Ectodermal cell (in vitro differentiated cells): ENCODE measurements at regions not wholly inside any gene's neighbourhood (a gene's known extent, or its start where the extent isn't known, plus 50 kb on each side); places are given as distances from the start of the nearest gene placed in this dataset.

ENCODE experiments used
- H3K27ac ChIP-seq: 2 replicates; pipeline ENCODE4 v1.7.0; 2013; ENCODE audit warnings: mild to moderate bottlenecking, low read depth, low read length; ENCODE audit not compliant: insufficient read depth, poor library complexity, severe bottlenecking
- H3K27me3 ChIP-seq: 2 replicates; pipeline ENCODE4 v1.7.0; 2013; ENCODE audit warnings: mild to moderate bottlenecking, low read length; ENCODE audit not compliant: insufficient read depth, control insufficient read depth, poor library complexity, severe bottlenecking
- H3K36me3 ChIP-seq: one replicate; pipeline ENCODE4 v1.7.0; 2013; ENCODE audit warnings: low read length; ENCODE audit not compliant: control insufficient read depth, insufficient read depth
- H3K4me1 ChIP-seq: one replicate; pipeline ENCODE4 v1.7.0; 2013; ENCODE audit warnings: low read length; ENCODE audit not compliant: control insufficient read depth, insufficient read depth
- H3K4me3 ChIP-seq: 2 replicates; pipeline ENCODE4 v1.7.0; 2013; ENCODE audit warnings: low read depth, low read length, control low read depth; ENCODE audit not compliant: insufficient read depth
- H3K9me3 ChIP-seq: 2 replicates; pipeline ENCODE4 v1.7.0; 2013; ENCODE audit warnings: mild to moderate bottlenecking, low read length, moderate library complexity; ENCODE audit not compliant: control insufficient read depth
- WGBS, 2 experiments: methylation state at CpG; one replicate each; pipeline ENCODE4 v1.1.7; 2013; ENCODE audit warnings: missing lambda C conversion rate in 2 of 2; 5-methylcytosine and 5-hydroxymethylcytosine counted together

DNA sequence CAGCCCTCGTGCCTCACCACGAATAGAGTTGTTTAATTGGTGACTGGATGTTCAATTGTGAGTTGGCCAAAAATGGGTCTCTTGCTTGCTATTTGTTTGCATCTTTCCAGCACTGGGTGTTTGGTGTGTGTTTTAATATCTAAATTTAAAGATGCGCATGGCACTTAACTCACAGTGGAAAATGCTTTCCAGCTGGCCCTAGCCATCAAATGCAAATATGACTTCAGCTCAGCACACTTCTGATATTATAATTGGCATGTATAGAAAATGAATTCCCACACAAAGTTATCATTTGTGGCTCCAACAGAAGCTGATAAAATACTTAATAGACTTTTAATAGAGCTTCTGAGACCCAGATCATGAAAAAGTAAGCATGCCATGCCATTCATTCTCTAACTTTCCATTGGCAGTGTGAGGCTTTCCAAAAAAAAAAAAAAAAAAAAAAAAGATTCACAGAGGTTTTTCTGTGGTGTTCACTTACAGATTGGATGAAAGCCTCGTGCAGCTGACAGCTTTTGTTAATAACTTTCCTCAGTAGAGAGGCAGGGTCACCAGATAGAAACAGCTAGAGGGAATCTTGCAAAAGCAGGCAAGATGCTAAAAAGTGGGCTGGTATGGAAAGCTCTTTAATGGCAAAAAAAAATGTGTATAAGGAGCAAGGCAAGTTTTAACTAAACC lies 425.2 kb downstream of the GALC start:
- Histone ChIP-seq H3K9me3 (no peaks in the 10 kb centered on the region), H3K27me3 (no peaks in the 10 kb centered on the region), H3K4me3 (no peak overlapping the region), H3K36me3 (no peaks in the 10 kb centered on the region), H3K4me1 (no peaks in the 10 kb centered on the region), H3K27ac (no peak overlapping the region)
- WGBS, 2 experiments, result 88 to 92% methylated on average over 4 of the region's 4 CpGs

DNA sequence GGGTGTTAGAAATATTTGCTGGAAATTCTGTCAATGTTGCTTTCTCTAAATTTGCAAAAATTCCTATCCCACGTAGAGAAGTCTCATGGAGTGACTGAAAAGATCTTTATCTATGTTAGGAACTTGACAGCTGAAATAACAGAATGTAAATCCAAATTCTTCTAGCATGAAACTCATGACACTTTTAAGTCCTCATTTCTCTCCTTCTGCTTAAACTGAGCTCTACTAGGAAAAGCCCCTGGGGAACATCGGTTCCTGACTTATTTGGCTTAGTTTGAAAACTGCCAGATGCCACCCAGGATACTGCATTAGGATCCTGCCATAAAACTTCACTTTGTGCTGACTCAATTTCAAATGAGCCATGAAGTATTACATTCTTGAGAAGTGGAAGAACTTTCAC lies 426.0 kb downstream of the GALC start:
- WGBS, 2 experiments, result 61 to 69% methylated on average over 1 to 2 of the region's 2 CpGs
- H3K4me3 ChIP-seq, result no peak overlapping the region
- H3K27ac ChIP-seq, result no peak overlapping the region
- no peaks in the 10 kb centered on the region for H3K4me1 ChIP-seq
- H3K36me3 ChIP-seq, result no peaks in the 10 kb centered on the region
- no peaks in the 10 kb centered on the region for H3K9me3 ChIP-seq
- no peaks in the 10 kb centered on the region for H3K27me3 ChIP-seq

GRCh38 chr14:87547536-87547935 lies 445.4 kb downstream of the GALC start:
- Histone ChIP-seq H3K27ac (no peak overlapping the region), H3K27me3 (no peaks in the 10 kb centered on the region), H3K4me1 (no peaks in the 10 kb centered on the region), H3K36me3 (no peaks in the 10 kb centered on the region), H3K4me3 (no peak overlapping the region), H3K9me3 (no peaks in the 10 kb centered on the region)
- WGBS, 2 experiments, result 94% methylated on average over 4 to 5 of the region's 5 CpGs

DNA sequence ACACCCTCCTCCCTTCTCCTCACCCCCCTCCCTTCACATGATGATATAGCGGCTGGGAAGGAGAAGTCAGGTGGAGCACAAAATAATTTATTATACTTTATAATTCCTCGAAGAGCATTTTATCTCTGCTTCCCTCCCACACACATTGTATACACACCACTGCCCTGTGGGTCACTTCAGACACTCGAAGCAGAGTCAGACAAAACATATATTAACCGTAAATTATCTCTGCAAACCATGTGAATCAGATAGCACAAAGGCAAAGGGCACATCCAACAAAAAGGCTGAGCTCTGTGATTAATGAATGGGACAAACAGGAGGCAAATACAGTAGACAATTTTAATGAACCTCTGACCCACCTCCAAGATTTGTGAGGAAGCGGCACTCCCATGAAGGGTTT lies 450.7 kb downstream of the GALC start:
- Histone ChIP-seq H3K27ac (no peak overlapping the region), H3K4me3 (no peak overlapping the region), H3K4me1 (no peaks in the 10 kb centered on the region), H3K36me3 (no peaks in the 10 kb centered on the region), H3K27me3 (no peaks in the 10 kb centered on the region), H3K9me3 (no peaks in the 10 kb centered on the region)
- 97 to 98% methylated on average over 4 to 5 of the region's 5 CpGs for WGBS, 2 experiments

DNA sequence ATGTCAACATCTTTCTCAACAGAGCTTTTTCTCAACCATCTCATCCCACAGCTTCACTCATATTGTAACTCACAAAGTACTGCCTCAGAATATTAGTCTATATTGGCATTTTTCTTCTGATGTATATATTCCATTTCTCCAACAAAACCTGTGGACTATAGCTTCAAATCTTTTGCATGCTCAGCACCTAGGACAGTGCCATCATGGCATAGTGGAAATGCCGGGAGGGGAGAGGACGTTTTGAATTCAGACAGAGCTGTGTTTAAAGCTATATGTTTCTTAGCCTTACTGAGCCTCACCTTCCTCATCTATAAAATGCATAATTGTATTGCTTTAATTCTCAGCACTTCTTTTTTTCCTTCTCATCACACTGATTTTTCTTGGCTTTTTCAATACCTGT lies 452.6 kb downstream of the GALC start:
- Histone ChIP-seq H3K36me3 (no peaks in the 10 kb centered on the region), H3K9me3 (no peaks in the 10 kb centered on the region), H3K4me1 (no peaks in the 10 kb centered on the region), H3K27ac (no peak overlapping the region), H3K27me3 (no peaks in the 10 kb centered on the region), H3K4me3 (no peak overlapping the region)
- WGBS, 2 experiments, result 59 to 73% methylated on average over 2 of the region's 2 CpGs

DNA sequence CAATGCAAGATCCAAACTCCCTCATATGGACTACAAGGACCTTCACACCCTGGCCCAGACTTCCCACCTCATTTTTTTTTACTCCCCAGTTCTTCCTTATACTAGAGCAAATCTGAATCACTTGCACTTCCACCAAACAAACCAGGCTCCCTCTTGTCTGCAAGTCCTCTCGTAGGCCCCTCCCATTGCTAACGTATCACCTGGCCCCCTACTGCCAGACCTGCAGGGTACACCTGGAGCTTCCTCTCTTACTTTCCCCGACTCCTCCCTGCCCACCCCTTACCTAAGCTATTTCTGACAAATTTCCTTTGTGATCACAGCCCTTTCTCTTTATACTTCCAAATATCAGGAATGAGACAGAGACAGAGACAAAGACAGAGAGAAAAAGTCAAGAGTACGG lies 463.9 kb downstream of the GALC start:
- H3K9me3 ChIP-seq, result no peaks in the 10 kb centered on the region
- no peak overlapping the region for H3K27ac ChIP-seq
- H3K27me3 ChIP-seq, result no peaks in the 10 kb centered on the region
- 64 to 71% methylated on average over 4 of the region's 4 CpGs for WGBS, 2 experiments
- no peak overlapping the region for H3K4me3 ChIP-seq
- no peaks in the 10 kb centered on the region for H3K4me1 ChIP-seq
- no peaks in the 10 kb centered on the region for H3K36me3 ChIP-seq

- Histone ChIP-seq H3K4me3 (no peak overlapping the region), H3K36me3 (no peaks in the 10 kb centered on the region), H3K27ac (no peak overlapping the region), H3K9me3 (no peaks in the 10 kb centered on the region), H3K27me3 (no peaks in the 10 kb centered on the region), H3K4me1 (no peaks in the 10 kb centered on the region)
- WGBS, 2 experiments, result 89 to 93% methylated on average over 4 of the region's 4 CpGs
These were observed 466.3 kb downstream of the GALC start for GRCh38 chr14:87526731-87527130.

DNA sequence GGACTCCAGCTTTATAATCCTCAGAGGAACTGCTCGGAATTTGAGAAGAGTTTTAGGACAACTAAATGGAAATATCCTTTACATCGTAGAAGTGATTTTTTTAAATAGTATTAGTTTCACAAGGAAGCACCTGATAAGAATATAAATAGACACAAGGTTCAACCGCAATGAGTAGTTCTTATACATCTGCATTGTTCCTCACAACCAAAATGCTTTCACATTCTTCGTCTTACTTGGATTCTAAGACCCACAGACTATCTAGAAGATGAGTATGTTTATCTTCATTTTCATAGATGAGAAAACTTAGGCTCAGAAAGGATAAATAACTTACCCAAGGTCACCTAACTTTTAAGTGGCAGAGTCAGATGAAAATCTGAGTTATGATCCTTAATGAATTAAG lies 469.0 kb downstream of the GALC start:
- Histone ChIP-seq H3K9me3 (no peaks in the 10 kb centered on the region), H3K27ac (no peak overlapping the region), H3K4me1 (no peaks in the 10 kb centered on the region), H3K4me3 (no peak overlapping the region), H3K36me3 (no peaks in the 10 kb centered on the region), H3K27me3 (no peaks in the 10 kb centered on the region)
- 87 to 93% methylated on average over 2 to 4 of the region's 4 CpGs for WGBS, 2 experiments

GRCh38 chr14:87522575-87522974 lies 470.4 kb downstream of the GALC start:
- WGBS, 2 experiments, result 8 to 10% methylated on average over 1 of the region's 1 CpG
- H3K27ac ChIP-seq, result no peak overlapping the region
- no peaks in the 10 kb centered on the region for H3K9me3 ChIP-seq
- H3K4me3 ChIP-seq, result no peak overlapping the region
- H3K4me1 ChIP-seq, result no peaks in the 10 kb centered on the region
- H3K36me3 ChIP-seq, result no peaks in the 10 kb centered on the region
- H3K27me3 ChIP-seq, result no peaks in the 10 kb centered on the region

- Histone ChIP-seq H3K27ac (no peak overlapping the region), H3K4me3 (no peak overlapping the region), H3K36me3 (no peaks in the 10 kb centered on the region), H3K9me3 (no peaks in the 10 kb centered on the region), H3K27me3 (no peaks in the 10 kb centered on the region), H3K4me1 (no peaks in the 10 kb centered on the region)
- WGBS, 2 experiments, result 92 to 94% methylated on average over 1 of the region's 1 CpG
These were observed 484.6 kb downstream of the GALC start for GRCh38 chr14:87508333-87508732.

GRCh38 chr14:87503711-87504110 lies 489.3 kb downstream of the GALC start:
- Histone ChIP-seq H3K36me3 (no peaks in the 10 kb centered on the region), H3K4me1 (no peaks in the 10 kb centered on the region), H3K27me3 (no peaks in the 10 kb centered on the region), H3K4me3 (no peak overlapping the region), H3K9me3 (no peaks in the 10 kb centered on the region), H3K27ac (no peak overlapping the region)
- WGBS, 2 experiments, result 67 to 71% methylated on average over 3 of the region's 3 CpGs
